ENCODE measurements at regions not wholly inside any gene's neighbourhood (a gene's known extent, or its start where the extent isn't known, plus 50 kb on each side); places are given as distances from the start of the nearest gene placed in this dataset.

- DNase-seq, result no peak
These were observed 514.2 kb upstream of the MYT1L start for GRCh38 chr2:2845267-2845666.

- no peak for DNase-seq
These were observed 513.0 kb upstream of the MYT1L start for GRCh38 chr2:2843969-2844548.

GRCh38 chr2:2842466-2842865 is 511.4 kb upstream of the MYT1L start:
- DNase-seq, result no peak

- DNase-seq, result no peak
These were observed 509.7 kb upstream of the MYT1L start for GRCh38 chr2:2840681-2841300.

- no peak for DNase-seq
These were observed 508.9 kb upstream of the MYT1L start for GRCh38 chr2:2839782-2840531.

- no peak for DNase-seq
These were observed 508.3 kb upstream of the MYT1L start for GRCh38 chr2:2839393-2839781.

GRCh38 chr2:2838548-2838845 is 507.4 kb upstream of the MYT1L start:
- no peak for DNase-seq

- no peak for DNase-seq
These were observed 506.9 kb upstream of the MYT1L start for GRCh38 chr2:2837746-2838547.

GRCh38 chr2:2836343-2837070 is 505.4 kb upstream of the MYT1L start:
- no peak for DNase-seq

GRCh38 chr2:2834516-2835254 is 503.6 kb upstream of the MYT1L start:
- DNase-seq, result no peak

GRCh38 chr2:2834105-2834504 is 503.0 kb upstream of the MYT1L start:
- no peak for DNase-seq

- no peak for DNase-seq
These were observed 501.6 kb upstream of the MYT1L start for GRCh38 chr2:2832657-2833056.

GRCh38 chr2:2831633-2832032 is 500.6 kb upstream of the MYT1L start:
- peak; percentile 73 for DNase-seq

- DNase-seq, result no peak
These were observed 499.5 kb upstream of the MYT1L start for GRCh38 chr2:2830576-2830975.

- DNase-seq, result peak; percentile 65
These were observed 497.8 kb upstream of the MYT1L start for GRCh38 chr2:2828774-2829368.

- no peak for DNase-seq
These were observed 496.7 kb upstream of the MYT1L start for GRCh38 chr2:2827761-2828221.

GRCh38 chr2:2827046-2827636 is 496.1 kb upstream of the MYT1L start:
- DNase-seq, result no peak

- DNase-seq, result no peak
These were observed 495.5 kb upstream of the MYT1L start for GRCh38 chr2:2826621-2827020.

GRCh38 chr2:2826209-2826551 is 495.1 kb upstream of the MYT1L start:
- no peak for DNase-seq

GRCh38 chr2:2825516-2826208 is 494.6 kb upstream of the MYT1L start:
- no peak for DNase-seq

GRCh38 chr2:2825062-2825461 is 494.0 kb upstream of the MYT1L start:
- no peak for DNase-seq

Data from retina (tissue), 1 donor.